ENCODE measurements at regions not wholly inside any gene's neighbourhood (a gene's known extent, or its start where the extent isn't known, plus 50 kb on each side); places are given as distances from the start of the nearest gene placed in this dataset.

- TF ChIP-seq CTCF (IDR thresholded peaks at IDR 0.05; ENCODE audit: low read depth, low read length, poor library complexity, severe bottlenecking) (no peak), EZH2phosphoT487 (IDR thresholded peaks at IDR 0.05; ENCODE audit: borderline replicate concordance, low read length) (no peak)
- Histone ChIP-seq H3F3A (ENCODE audit: control insufficient read depth, insufficient read depth) (no peaks in the 10 kb centered on the region), H3K9me3 (ENCODE audit: control insufficient read depth, insufficient read depth, low read length) (no peaks in the 10 kb centered on the region), H3K4me2 (ENCODE audit: low read length) (no peak overlapping the region), H3K79me2 (ENCODE audit: control insufficient read depth, low read length) (no peaks in the 10 kb centered on the region), H3K4me3 (ENCODE audit: low read length) (no peak overlapping the region), H3K27me3 (ENCODE audit: control insufficient read depth, low read length) (no peaks in the 10 kb centered on the region), H3K4me1 (ENCODE audit: control insufficient read depth, low read length) (no peaks in the 10 kb centered on the region), H3K27ac (ENCODE audit: low read depth, low read length) (no peak overlapping the region), H3K36me3 (ENCODE audit: control insufficient read depth, low read length) (no peaks in the 10 kb centered on the region), H4K20me1 (ENCODE audit: control insufficient read depth, insufficient read depth, low read depth, low read length) (no peaks in the 10 kb centered on the region), H3K9me2 (replicated peaks; ENCODE audit: control insufficient read depth, low read length) (no peaks in the 10 kb centered on the region)
These were observed 146.3 kb downstream of the TMX3 start for GRCh38 chr18:68568364-68569155.

- Histone ChIP-seq H4K20me1 (ENCODE audit: control insufficient read depth, insufficient read depth, low read depth, low read length) (no peaks in the 10 kb centered on the region), H3K27ac (ENCODE audit: low read depth, low read length) (no peak overlapping the region), H3K4me3 (ENCODE audit: low read length) (no peak overlapping the region), H3K4me2 (ENCODE audit: low read length) (no peak overlapping the region), H3K27me3 (ENCODE audit: control insufficient read depth, low read length) (no peaks in the 10 kb centered on the region), H3K4me1 (ENCODE audit: control insufficient read depth, low read length) (no peaks in the 10 kb centered on the region), H3F3A (ENCODE audit: control insufficient read depth, insufficient read depth) (no peaks in the 10 kb centered on the region), H3K9me2 (replicated peaks; ENCODE audit: control insufficient read depth, low read length) (no peaks in the 10 kb centered on the region), H3K79me2 (ENCODE audit: control insufficient read depth, low read length) (no peaks in the 10 kb centered on the region), H3K36me3 (ENCODE audit: control insufficient read depth, low read length) (no peaks in the 10 kb centered on the region), H3K9me3 (ENCODE audit: control insufficient read depth, insufficient read depth, low read length) (no peaks in the 10 kb centered on the region)
- no peak for TF ChIP-seq EZH2phosphoT487 (IDR thresholded peaks at IDR 0.05; ENCODE audit: borderline replicate concordance, low read length)
- no peak for TF ChIP-seq CTCF (IDR thresholded peaks at IDR 0.05; ENCODE audit: low read depth, low read length, poor library complexity, severe bottlenecking)
These were observed 147.9 kb downstream of the TMX3 start for GRCh38 chr18:68566991-68567390.

GRCh38 chr18:68564961-68565360 lies 149.9 kb downstream of the TMX3 start:
- H3K4me3 ChIP-seq (ENCODE audit: low read length) = no peak overlapping the region
- H3K27ac ChIP-seq (ENCODE audit: low read depth, low read length) = no peak overlapping the region
- TF ChIP-seq EZH2phosphoT487 (IDR thresholded peaks at IDR 0.05; ENCODE audit: borderline replicate concordance, low read length) = no peak
- no peaks in the 10 kb centered on the region for H4K20me1 ChIP-seq (ENCODE audit: control insufficient read depth, insufficient read depth, low read depth, low read length)
- no peaks in the 10 kb centered on the region for H3K27me3 ChIP-seq (ENCODE audit: control insufficient read depth, low read length)
- H3K4me2 ChIP-seq (ENCODE audit: low read length) = no peak overlapping the region
- H3F3A ChIP-seq (ENCODE audit: control insufficient read depth, insufficient read depth) = no peaks in the 10 kb centered on the region
- no peaks in the 10 kb centered on the region for H3K36me3 ChIP-seq (ENCODE audit: control insufficient read depth, low read length)
- H3K79me2 ChIP-seq (ENCODE audit: control insufficient read depth, low read length) = no peaks in the 10 kb centered on the region
- H3K9me3 ChIP-seq (ENCODE audit: control insufficient read depth, insufficient read depth, low read length) = no peaks in the 10 kb centered on the region
- no peaks in the 10 kb centered on the region for H3K9me2 ChIP-seq (replicated peaks; ENCODE audit: control insufficient read depth, low read length)
- H3K4me1 ChIP-seq (ENCODE audit: control insufficient read depth, low read length) = no peaks in the 10 kb centered on the region

- Histone ChIP-seq H3K27ac (ENCODE audit: low read depth, low read length) (no peak overlapping the region), H3K4me1 (ENCODE audit: control insufficient read depth, low read length) (no peaks in the 10 kb centered on the region)
These were observed 150.6 kb downstream of the TMX3 start for GRCh38 chr18:68564351-68564750.

More at GRCh38 chr18:68564351-68564750, 150.6 kb downstream of the TMX3 start:
- Histone ChIP-seq H3F3A (ENCODE audit: control insufficient read depth, insufficient read depth) (no peaks in the 10 kb centered on the region), H4K20me1 (ENCODE audit: control insufficient read depth, insufficient read depth, low read depth, low read length) (no peaks in the 10 kb centered on the region), H3K79me2 (ENCODE audit: control insufficient read depth, low read length) (no peaks in the 10 kb centered on the region), H3K27me3 (ENCODE audit: control insufficient read depth, low read length) (no peaks in the 10 kb centered on the region), H3K9me3 (ENCODE audit: control insufficient read depth, insufficient read depth, low read length) (no peaks in the 10 kb centered on the region), H3K36me3 (ENCODE audit: control insufficient read depth, low read length) (no peaks in the 10 kb centered on the region), H3K4me3 (ENCODE audit: low read length) (no peak overlapping the region), H3K4me2 (ENCODE audit: low read length) (no peak overlapping the region), H3K9me2 (replicated peaks; ENCODE audit: control insufficient read depth, low read length) (no peaks in the 10 kb centered on the region)
- TF ChIP-seq CTCF (IDR thresholded peaks at IDR 0.05; ENCODE audit: low read depth, low read length, poor library complexity, severe bottlenecking) (no peak), EZH2phosphoT487 (IDR thresholded peaks at IDR 0.05; ENCODE audit: borderline replicate concordance, low read length) (no peak)
